Fibroblast of mammary gland (primary cell): ENCODE measurements at regions not wholly inside any gene's neighbourhood (a gene's known extent, or its start where the extent isn't known, plus 50 kb on each side); places are given as distances from the start of the nearest gene placed in this dataset.
"Not testable (repeated sequence)": the region's sequence is repeated elsewhere in the genome, so short reads cannot be mapped to it uniquely, and the experiment has no call there.

Experiments
- DNase-seq: peaks from one replicate; pipeline ENCODE4 v3.0.0-alpha.2; 2010; ENCODE audit warnings: low read depth
- H3K4me3 ChIP-seq: 2 replicates; pipeline ENCODE4 v1.5.1; 2011; ENCODE audit warnings: low read depth, mild to moderate bottlenecking, low read length, moderate library complexity; ENCODE audit not compliant: control insufficient read depth
- TF ChIP-seq, protein P1 (sequence below): conservative IDR thresholded peaks from 2 replicates; pipeline ENCODE4 v1.5.1; 2011; ENCODE audit warnings: low read depth, low read length, inconsistent platforms; ENCODE audit not compliant: control insufficient read depth, insufficient read depth

GRCh38 chr5:152641970-152642805, 237.1 kb upstream of the NMUR2 start:
- H3K4me3 ChIP-seq: no peak overlapping the region
- no peak for DNase-seq
- TF ChIP-seq, protein P1, sequence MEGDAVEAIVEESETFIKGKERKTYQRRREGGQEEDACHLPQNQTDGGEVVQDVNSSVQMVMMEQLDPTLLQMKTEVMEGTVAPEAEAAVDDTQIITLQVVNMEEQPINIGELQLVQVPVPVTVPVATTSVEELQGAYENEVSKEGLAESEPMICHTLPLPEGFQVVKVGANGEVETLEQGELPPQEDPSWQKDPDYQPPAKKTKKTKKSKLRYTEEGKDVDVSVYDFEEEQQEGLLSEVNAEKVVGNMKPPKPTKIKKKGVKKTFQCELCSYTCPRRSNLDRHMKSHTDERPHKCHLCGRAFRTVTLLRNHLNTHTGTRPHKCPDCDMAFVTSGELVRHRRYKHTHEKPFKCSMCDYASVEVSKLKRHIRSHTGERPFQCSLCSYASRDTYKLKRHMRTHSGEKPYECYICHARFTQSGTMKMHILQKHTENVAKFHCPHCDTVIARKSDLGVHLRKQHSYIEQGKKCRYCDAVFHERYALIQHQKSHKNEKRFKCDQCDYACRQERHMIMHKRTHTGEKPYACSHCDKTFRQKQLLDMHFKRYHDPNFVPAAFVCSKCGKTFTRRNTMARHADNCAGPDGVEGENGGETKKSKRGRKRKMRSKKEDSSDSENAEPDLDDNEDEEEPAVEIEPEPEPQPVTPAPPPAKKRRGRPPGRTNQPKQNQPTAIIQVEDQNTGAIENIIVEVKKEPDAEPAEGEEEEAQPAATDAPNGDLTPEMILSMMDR: no peak

- TF ChIP-seq, protein P1: no peak
- DNase-seq: no peak
- H3K4me3 ChIP-seq: no peak overlapping the region
Observed at GRCh38 chr5:152642880-152643279, 237.8 kb upstream of the NMUR2 start.

- TF ChIP-seq, protein P1: no peak
- DNase-seq: no peak
- H3K4me3 ChIP-seq: no peak overlapping the region
Observed at GRCh38 chr5:152644029-152644728, 239.1 kb upstream of the NMUR2 start.

GRCh38 chr5:152649609-152650008, 244.5 kb upstream of the NMUR2 start:
- TF ChIP-seq, protein P1: no peak
- H3K4me3 ChIP-seq: no peak overlapping the region
- no peak for DNase-seq

GRCh38 chr5:152650413-152650812, 245.3 kb upstream of the NMUR2 start:
- no peak overlapping the region for H3K4me3 ChIP-seq
- TF ChIP-seq, protein P1: no peak
- no peak for DNase-seq

- DNase-seq, H3K4me3 ChIP-seq: not testable (repeated sequence)
Observed at GRCh38 chr5:152659470-152659869, 254.4 kb upstream of the NMUR2 start.

DNA sequence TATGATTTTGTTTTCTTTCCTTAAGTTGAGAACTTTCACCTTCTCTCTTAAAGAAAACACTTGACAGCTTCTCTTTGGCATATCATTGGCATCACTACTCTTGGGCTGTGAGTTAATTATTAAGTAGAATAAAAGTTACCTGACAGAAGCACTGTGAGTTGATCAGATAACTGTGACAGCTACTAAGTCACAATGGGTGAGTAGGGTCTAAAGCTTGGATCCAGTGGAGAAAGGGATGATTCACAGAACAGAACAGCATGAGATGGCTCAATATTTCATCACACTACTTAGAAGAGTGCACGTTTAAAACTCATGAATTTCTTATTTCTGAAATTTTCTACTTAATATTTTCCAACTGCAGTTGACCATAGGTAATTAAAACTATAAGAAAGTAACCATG, 268.5 kb upstream of the NMUR2 start:
- no peak overlapping the region for H3K4me3 ChIP-seq
- TF ChIP-seq, protein P1: no peak
- no peak for DNase-seq
